DND-41 (cell line): ENCODE measurements at regions not wholly inside any gene's neighbourhood (a gene's known extent, or its start where the extent isn't known, plus 50 kb on each side); places are given as distances from the start of the nearest gene placed in this dataset.

ENCODE experiments used
- CTCF ChIP-seq: IDR thresholded peaks from 2 replicates; pipeline ENCODE4 v1.5.1; 2012; ENCODE audit warnings: borderline replicate concordance, low read length, moderate library complexity, mild to moderate bottlenecking; ENCODE audit not compliant: poor library complexity, severe bottlenecking; ENCODE audit errors: extremely low read depth
- EZH2 ChIP-seq: IDR thresholded peaks from 3 replicates; pipeline ENCODE4 v1.6.1; 2012; ENCODE audit warnings: borderline replicate concordance, low read depth, mild to moderate bottlenecking, moderate library complexity, low read length, inconsistent platforms; ENCODE audit not compliant: severe bottlenecking

GRCh38 chr6:101178748-101179147, 214.8 kb upstream of the GRIK2 start:
- TF ChIP-seq CTCF (no peak), EZH2 (no peak)
